Body of pancreas (tissue), 4 donors: ENCODE measurements at regions not wholly inside any gene's neighbourhood (a gene's known extent, or its start where the extent isn't known, plus 50 kb on each side); places are given as distances from the start of the nearest gene placed in this dataset.
A peak's percentile ranks its signal among the peaks of the same experiment; 100 is the strongest.

Experiments used
- ATAC-seq: fragments of 150-250 bp; one replicate; pipeline ENCODE4 v1.9.1; 2016
- DNase-seq, 4 donors: peaks; one replicate each; pipeline ENCODE4 v3.0.0-alpha.2; 2019
- H3K27ac ChIP-seq, 4 donors: fragments of 200-600 bp; sonication (generic); 1 replicate in 3 of 4; 2 replicates in 1 of 4; pipeline versions ENCODE4 v1.5.1 to v1.6.1; 2016 to 2019; ENCODE audit warnings: mild to moderate bottlenecking in 1 of 4, mixed read lengths in 1 of 4, moderate library complexity in 1 of 4
- H3K27me3 ChIP-seq, 2 donors: fragments of 200-600 bp; sonication (generic); one replicate each; pipeline ENCODE4 v1.6.0; 2016; ENCODE audit warnings: mild to moderate bottlenecking in 1 of 2
- H3K36me3 ChIP-seq, 2 donors: fragments of 200-600 bp; sonication (generic); replicated peaks in 1 of 2; 2 replicates each; pipeline ENCODE4 v1.5.1; 2016; ENCODE audit warnings: low read depth in 2 of 2; ENCODE audit not compliant: insufficient read depth in 1 of 2
- H3K4me1 ChIP-seq: fragments of 200-600 bp; sonication (generic); one replicate; pipeline ENCODE4 v1.6.0; 2016
- H3K4me3 ChIP-seq, 2 donors: fragments of 200-600 bp; sonication (generic); 1 replicate in 1 of 2; 2 replicates in 1 of 2; pipeline ENCODE4 v1.5.1; 2016 to 2019
- H3K9me3 ChIP-seq, 3 donors: fragments of 200-600 bp; sonication (generic); 1 replicate in 2 of 3; 2 replicates in 1 of 3; pipeline ENCODE4 v1.5.1; 2016
- CTCF ChIP-seq, 7 experiments: fragments of 450-650 bp in 4 of 7; fragments of 200-600 bp in 3 of 7; sonication (generic) in 3 of 7; IDR thresholded peaks; one replicate each; pipeline ENCODE4 v1.5.1; 2016 to 2019; ENCODE audit warnings: antibody characterized with exemption in 7 of 7
- POLR2A ChIP-seq, 3 donors: fragments of 450-650 bp; IDR thresholded peaks; one replicate each; pipeline ENCODE4 v1.6.1; 2016; ENCODE audit warnings: antibody characterized with exemption in 3 of 3, mild to moderate bottlenecking in 2 of 3
- WGBS, 2 donors: methylation state at CpG; one replicate each; pipeline ENCODE4 v1.1.5; 2017; 5-methylcytosine and 5-hydroxymethylcytosine counted together
- intact Hi-C: fragments of 100-400 bp; cut with DNase I; formaldehyde crosslinking; loops from one replicate; pipeline ENCODE4 v1.15.1; 2023

- Histone ChIP-seq H3K27ac (no peak overlapping the region), H3K4me1 (peaks cover 14% of the 10 kb centered on the region), H3K36me3 (no peaks in the 10 kb centered on the region), H3K4me3 (no peak overlapping the region), H3K9me3 (no peaks in the 10 kb centered on the region), H3K27me3 (no peaks in the 10 kb centered on the region)
- WGBS, 2 donors: 92 to 96% methylated on average over 3 of the region's 3 CpGs
- intact Hi-C loops: no loop called here
- TF ChIP-seq CTCF (IDR thresholded peaks at IDR 0.05) (no peak), POLR2A (IDR thresholded peaks at IDR 0.05) (no peak)
- DNase-seq: no peak
- ATAC-seq: no peak
These were observed 66.1 kb downstream of the LEPR start for GRCh38 chr1:65486613-65487012.

GRCh38 chr1:65489481-65489880 is 69.0 kb downstream of the LEPR start:
- Histone ChIP-seq H3K27ac (no peak overlapping the region), H3K9me3 (no peaks in the 10 kb centered on the region), H3K4me1 (peaks cover 12% of the 10 kb centered on the region), H3K27me3 (no peaks in the 10 kb centered on the region), H3K36me3 (no peaks in the 10 kb centered on the region), H3K4me3 (no peak overlapping the region)
- ATAC-seq: no peak
- no peak for TF ChIP-seq CTCF (IDR thresholded peaks at IDR 0.05)
- no peak for TF ChIP-seq POLR2A (IDR thresholded peaks at IDR 0.05)
- DNase-seq: no peak
- intact Hi-C loops: no loop called here

- ATAC-seq: no peak
- 84% methylated on average over 6 of the region's 6 CpGs for WGBS, 2 donors
- no peaks in the 10 kb centered on the region for H3K36me3 ChIP-seq
- peaks cover 7% of the 10 kb centered on the region for H3K4me1 ChIP-seq
- no peaks in the 10 kb centered on the region for H3K27me3 ChIP-seq
- intact Hi-C loops: no loop called here
- no peak for DNase-seq
- no peak overlapping the region for H3K27ac ChIP-seq
- no peaks in the 10 kb centered on the region for H3K9me3 ChIP-seq
- TF ChIP-seq POLR2A (IDR thresholded peaks at IDR 0.05) (no peak), CTCF (IDR thresholded peaks at IDR 0.05) (no peak)
- no peak overlapping the region for H3K4me3 ChIP-seq
These were observed 70.0 kb downstream of the LEPR start for GRCh38 chr1:65490231-65491009.

GRCh38 chr1:65491472-65491871 is 71.0 kb downstream of the LEPR start:
- no peak for ATAC-seq
- Histone ChIP-seq H3K27me3 (no peaks in the 10 kb centered on the region), H3K4me1 (peaks cover 7% of the 10 kb centered on the region), H3K27ac (no peak overlapping the region), H3K9me3 (no peaks in the 10 kb centered on the region), H3K4me3 (no peak overlapping the region), H3K36me3 (no peaks in the 10 kb centered on the region)
- intact Hi-C loops: no loop called here
- 63 to 65% methylated on average over 3 of the region's 3 CpGs for WGBS, 2 donors
- no peak for TF ChIP-seq POLR2A (IDR thresholded peaks at IDR 0.05)
- TF ChIP-seq CTCF (IDR thresholded peaks at IDR 0.05): no peak
- no peak for DNase-seq

- no peaks in the 10 kb centered on the region for H3K27me3 ChIP-seq
- TF ChIP-seq CTCF (IDR thresholded peaks at IDR 0.05): no peak
- TF ChIP-seq POLR2A (IDR thresholded peaks at IDR 0.05): no peak
- no peaks in the 10 kb centered on the region for H3K36me3 ChIP-seq
- no peak overlapping the region for H3K4me3 ChIP-seq
- no peak overlapping the region for H3K27ac ChIP-seq
- peaks cover 7% of the 10 kb centered on the region for H3K4me1 ChIP-seq
- DNase-seq (peak in 1 of 4 donors; percentile 27), ATAC-seq (peak; percentile 69)
- intact Hi-C loops: no loop called here
- WGBS, 2 donors: 23 to 46% methylated on average over 2 of the region's 2 CpGs
- H3K9me3 ChIP-seq: no peaks in the 10 kb centered on the region
These were observed 73.3 kb downstream of the LEPR start for GRCh38 chr1:65493802-65494201.
